CD4-positive, alpha-beta T cell (primary cell): ENCODE measurements at regions not wholly inside any gene's neighbourhood (a gene's known extent, or its start where the extent isn't known, plus 50 kb on each side); places are given as distances from the start of the nearest gene placed in this dataset.

Source experiments
- ATAC-seq: fragments of 200-7000 bp; cut with Tn5 transposase; one replicate; pipeline ENCODE4 v1.10.0; 2022; ENCODE audit warnings: mild to moderate bottlenecking; ENCODE audit not compliant: poor library complexity
- CTCF ChIA-PET: fragments of 350-600 bp; sonication (Branson Sonifier 250); formaldehyde crosslinking; loops from one replicate; lab custom pipeline; 2021; ENCODE audit warnings: antibody characterized with exemption, inconsistent platforms; lab: Charles Lee
- POLR2A ChIA-PET: fragments of 350-600 bp; sonication (Branson Sonifier 250); formaldehyde crosslinking; loops from one replicate; lab custom pipeline; 2021; ENCODE audit warnings: antibody characterized with exemption, inconsistent platforms; lab: Charles Lee
- DNase-seq, 14 experiments: peaks; one replicate each; pipeline ENCODE4 v3.0.0-alpha.2; 2013 to 2020; ENCODE audit warnings: mixed read lengths in 2 of 14
- H3K27ac ChIP-seq, 2 donors: one replicate each; pipeline versions ENCODE4 v1.5.1 to v1.7.0; 2013; ENCODE audit warnings: low read length in 2 of 2, low read depth in 1 of 2, mild to moderate bottlenecking in 1 of 2
- H3K27me3 ChIP-seq, 2 experiments: 1 replicate in 1 of 2; 2 replicates in 1 of 2; pipeline versions ENCODE4 v1.6.1 to v1.7.0; 2013; ENCODE audit warnings: low read length in 2 of 2, control low read depth in 1 of 2, mild to moderate bottlenecking in 1 of 2, moderate library complexity in 1 of 2; ENCODE audit not compliant: insufficient read depth in 2 of 2, control insufficient read depth in 1 of 2
- H3K36me3 ChIP-seq: one replicate; pipeline ENCODE4 v1.6.1; 2013; ENCODE audit warnings: low read length, control low read depth; ENCODE audit not compliant: insufficient read depth
- H3K4me1 ChIP-seq: one replicate; pipeline ENCODE4 v1.6.1; 2013; ENCODE audit warnings: low read length, control low read depth; ENCODE audit not compliant: insufficient read depth
- H3K4me3 ChIP-seq: one replicate; pipeline ENCODE4 v1.5.1; 2013; ENCODE audit warnings: mild to moderate bottlenecking, low read length, moderate library complexity
- H3K9me3 ChIP-seq, 2 experiments: 1 replicate in 1 of 2; 2 replicates in 1 of 2; pipeline versions ENCODE4 v1.6.1 to v1.7.0; 2013; ENCODE audit warnings: low read length in 2 of 2, mild to moderate bottlenecking in 2 of 2, control low read depth in 1 of 2, moderate library complexity in 1 of 2; ENCODE audit not compliant: control insufficient read depth in 1 of 2, insufficient read depth in 1 of 2
- H3K27ac Mint-ChIP-seq: one replicate; pipeline ENCODE4 v1.8.0; 2020; ENCODE audit warnings: mixed read lengths
- H3K27me3 Mint-ChIP-seq: one replicate; pipeline ENCODE4 v1.8.0; 2021; ENCODE audit warnings: mixed read lengths
- H3K36me3 Mint-ChIP-seq: one replicate; pipeline ENCODE4 v1.8.0; 2021; ENCODE audit warnings: low read depth, mixed read lengths
- H3K4me1 Mint-ChIP-seq: one replicate; pipeline ENCODE4 v1.8.0; 2021; ENCODE audit warnings: low read depth, mixed read lengths
- H3K4me3 Mint-ChIP-seq: one replicate; pipeline ENCODE4 v1.8.0; 2020; ENCODE audit warnings: mild to moderate bottlenecking, mixed read lengths
- H3K9me3 Mint-ChIP-seq: one replicate; pipeline ENCODE4 v1.8.0; 2020; ENCODE audit warnings: mixed read lengths
- CTCF ChIP-seq: fragments of 200-600 bp; IDR thresholded peaks from one replicate; pipeline ENCODE4 v1.8.0; 2022; ENCODE audit warnings: antibody characterized with exemption, mild to moderate bottlenecking
- intact Hi-C, 2 experiments: fragments of 100-400 bp; cut with DNase I in 1 of 2; cut with micrococcal nuclease in 1 of 2; formaldehyde crosslinking; loops; one replicate each; pipeline versions ENCODE4 v1.15.1 to v1.9.0; 2023 to 2025; cut with DNase I, micrococcal nuclease

DNA sequence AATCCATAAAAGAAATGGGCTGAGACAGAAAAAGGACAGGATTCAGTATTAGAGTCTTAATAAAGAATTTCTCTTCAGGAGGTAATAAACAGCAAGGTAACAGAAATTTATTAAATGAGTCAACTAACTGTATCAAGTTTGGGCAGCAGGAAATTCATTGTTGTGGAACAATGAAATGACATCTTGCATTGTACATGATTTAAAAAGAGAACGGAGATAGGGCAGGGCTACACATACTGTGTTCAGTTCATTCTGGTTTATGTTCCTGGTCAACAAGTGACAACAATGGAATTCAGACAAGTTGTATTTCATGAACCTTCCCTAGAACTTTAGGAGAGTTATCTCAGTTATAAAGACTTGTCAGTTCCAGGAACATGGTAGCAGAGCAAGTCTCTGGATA lies 961.3 kb downstream of the SOCS6 start:
- peaks cover 3% of the 10 kb centered on the region for H3K9me3 Mint-ChIP-seq
- Histone ChIP-seq H3K9me3 (no peaks in the 10 kb centered on the region), H3K27ac (no peak overlapping the region), H3K4me3 (no peak overlapping the region), H3K36me3 (no peaks in the 10 kb centered on the region), H3K27me3 (no peaks in the 10 kb centered on the region), H3K4me1 (no peaks in the 10 kb centered on the region)
- CTCF ChIA-PET = no interaction called here
- ATAC-seq (no peak), DNase-seq (no peak)
- no peak overlapping the region for H3K27ac Mint-ChIP-seq
- no peak for TF ChIP-seq CTCF
- H3K27me3 Mint-ChIP-seq = no peaks in the 10 kb centered on the region
- H3K4me1 Mint-ChIP-seq = no peaks in the 10 kb centered on the region
- intact Hi-C loops = no loop called here
- POLR2A ChIA-PET = no interaction called here
- no peak overlapping the region for H3K4me3 Mint-ChIP-seq
- no peaks in the 10 kb centered on the region for H3K36me3 Mint-ChIP-seq

DNA sequence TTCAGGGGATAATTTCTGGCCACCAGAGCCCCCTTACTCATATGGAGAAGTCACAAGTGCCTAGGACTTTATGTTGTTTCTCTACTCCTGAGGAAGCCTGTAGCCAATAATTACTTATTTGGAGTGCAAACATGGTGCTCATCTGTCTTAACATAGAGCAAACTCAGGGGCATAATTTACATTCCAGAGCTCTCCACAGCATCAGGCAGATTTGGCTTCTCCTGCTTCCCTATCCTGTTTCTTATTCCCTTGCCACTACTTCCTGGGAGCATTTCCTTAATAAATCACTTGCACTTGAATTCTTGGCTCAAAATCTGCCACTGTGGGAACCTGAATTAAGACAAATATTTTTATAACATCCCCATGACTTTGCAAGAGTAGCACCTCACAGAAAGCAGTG lies 960.9 kb downstream of the SOCS6 start:
- Mint-ChIP-seq H3K27me3 (no peaks in the 10 kb centered on the region), H3K4me1 (no peaks in the 10 kb centered on the region), H3K36me3 (no peaks in the 10 kb centered on the region), H3K4me3 (no peak overlapping the region), H3K27ac (no peak overlapping the region), H3K9me3 (peaks cover 3% of the 10 kb centered on the region)
- ChIA-PET POLR2A (no interaction called here), CTCF (no interaction called here)
- DNase-seq (no peak), ATAC-seq (no peak)
- Histone ChIP-seq H3K4me3 (no peak overlapping the region), H3K27me3 (no peaks in the 10 kb centered on the region), H3K27ac (no peak overlapping the region), H3K36me3 (no peaks in the 10 kb centered on the region), H3K4me1 (no peaks in the 10 kb centered on the region), H3K9me3 (no peaks in the 10 kb centered on the region)
- intact Hi-C loops = no loop called here
- TF ChIP-seq CTCF = no peak

DNA sequence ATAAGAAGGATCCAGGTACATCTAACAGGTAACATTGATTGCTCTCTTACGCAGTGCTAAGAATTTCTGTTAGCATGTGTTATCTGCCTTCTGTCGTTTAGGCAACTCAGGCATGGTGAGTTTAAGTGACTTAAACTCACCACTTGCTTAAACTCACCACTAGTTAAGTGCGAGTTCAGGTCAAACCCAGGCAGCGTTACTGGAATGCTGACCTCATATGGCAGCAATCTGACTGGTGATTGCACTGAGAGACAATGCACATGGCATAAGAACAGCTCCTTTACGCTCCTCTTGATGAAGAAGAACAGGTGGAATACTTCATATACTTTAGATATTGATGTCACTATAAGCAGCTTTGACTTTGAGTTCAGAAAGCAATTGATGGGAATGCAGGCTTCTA lies 954.1 kb downstream of the SOCS6 start:
- Mint-ChIP-seq H3K36me3 (no peaks in the 10 kb centered on the region), H3K27ac (no peak overlapping the region), H3K9me3 (no peaks in the 10 kb centered on the region), H3K4me1 (no peaks in the 10 kb centered on the region), H3K4me3 (no peak overlapping the region), H3K27me3 (no peaks in the 10 kb centered on the region)
- POLR2A ChIA-PET = no interaction called here
- H3K36me3 ChIP-seq = no peaks in the 10 kb centered on the region
- TF ChIP-seq CTCF = no peak
- intact Hi-C loops = no loop called here
- ATAC-seq (no peak), DNase-seq (no peak)
- no peaks in the 10 kb centered on the region for H3K9me3 ChIP-seq
- no peak overlapping the region for H3K4me3 ChIP-seq
- H3K27ac ChIP-seq = no peak overlapping the region
- CTCF ChIA-PET = no interaction called here
- no peaks in the 10 kb centered on the region for H3K27me3 ChIP-seq
- no peaks in the 10 kb centered on the region for H3K4me1 ChIP-seq
